OCI-LY1 (cell line): ENCODE measurements at regions not wholly inside any gene's neighbourhood (a gene's known extent, or its start where the extent isn't known, plus 50 kb on each side); places are given as distances from the start of the nearest gene placed in this dataset.

Source experiments
- H2AFZ ChIP-seq: fragments of 200-600 bp; sonication (generic), shearing (Covaris generic); 2 replicates; pipeline ENCODE4 v1.6.0; 2014; ENCODE audit warnings: antibody characterized with exemption, mild to moderate bottlenecking, low read length
- H3F3A ChIP-seq: fragments of 200-600 bp; sonication (generic), shearing (Covaris generic); 2 replicates; pipeline ENCODE4 v1.6.0; 2014; ENCODE audit warnings: mild to moderate bottlenecking, antibody characterized with exemption, low read length, moderate library complexity; ENCODE audit not compliant: insufficient read depth
- H3K27ac ChIP-seq: fragments of 200-600 bp; sonication (generic); 2 replicates; pipeline ENCODE4 v1.5.1; 2014; ENCODE audit warnings: low read length, mixed run types, mild to moderate bottlenecking, low read depth; ENCODE audit not compliant: poor library complexity, severe bottlenecking
- H3K27me3 ChIP-seq: fragments of 200-600 bp; sonication (generic); 2 replicates; pipeline ENCODE4 v1.6.0; 2014; ENCODE audit warnings: antibody characterized with exemption, mild to moderate bottlenecking, low read length, moderate library complexity; ENCODE audit not compliant: insufficient read depth
- H3K36me3 ChIP-seq: fragments of 200-600 bp; sonication (generic); 2 replicates; pipeline ENCODE4 v1.6.1; 2014; ENCODE audit warnings: mild to moderate bottlenecking, antibody characterized with exemption, low read length, moderate library complexity, mixed read lengths; ENCODE audit not compliant: insufficient read depth
- H3K4me1 ChIP-seq: fragments of 200-600 bp; sonication (generic); 2 replicates; pipeline ENCODE4 v1.5.1; 2014; ENCODE audit warnings: mild to moderate bottlenecking, low read length, moderate library complexity; ENCODE audit not compliant: insufficient read depth, severe bottlenecking
- H3K4me2 ChIP-seq: fragments of 200-600 bp; sonication (generic), shearing (Covaris generic); 2 replicates; pipeline ENCODE4 v1.6.1; 2014; ENCODE audit warnings: low read length
- H3K4me3 ChIP-seq: fragments of 200-600 bp; sonication (generic); 2 replicates; pipeline ENCODE4 v1.5.1; 2014; ENCODE audit warnings: low read length, low read depth, mild to moderate bottlenecking, mixed read lengths; ENCODE audit not compliant: poor library complexity, severe bottlenecking
- H3K79me2 ChIP-seq: fragments of 200-600 bp; shearing (Covaris generic); 2 replicates; pipeline ENCODE4 v1.6.1; 2016; ENCODE audit warnings: mixed run types, low read length, mixed read lengths; ENCODE audit not compliant: insufficient read depth
- H3K9ac ChIP-seq: fragments of 200-600 bp; sonication (generic), shearing (Covaris generic); 2 replicates; pipeline ENCODE4 v1.6.1; 2014; ENCODE audit warnings: mild to moderate bottlenecking, low read length, mixed read lengths
- H3K9me2 ChIP-seq: fragments of 200-600 bp; sonication (generic), shearing (Covaris generic); 2 replicates; pipeline ENCODE4 v1.6.1; 2014; ENCODE audit warnings: low read depth, mild to moderate bottlenecking, low read length, mixed read lengths
- H3K9me3 ChIP-seq: fragments of 200-600 bp; shearing (Covaris generic); 2 replicates; pipeline ENCODE4 v1.6.1; 2014; ENCODE audit warnings: low read length, mixed read lengths
- H4K20me1 ChIP-seq: fragments of 200-600 bp; sonication (generic), shearing (Covaris generic); 2 replicates; pipeline ENCODE4 v1.6.0; 2016; ENCODE audit warnings: mild to moderate bottlenecking, low read length; ENCODE audit not compliant: insufficient read depth
- EZH2 ChIP-seq: fragments of 200-600 bp; sonication (generic), shearing (Covaris generic); IDR thresholded peaks from 2 replicates; pipeline ENCODE4 v1.8.0; 2017; ENCODE audit warnings: borderline replicate concordance, mixed run types, mild to moderate bottlenecking, antibody characterized with exemption, low read length, moderate library complexity, mixed read lengths
- TF ChIP-seq, protein P1 (sequence below): fragments of 200-600 bp; sonication (generic), shearing (Covaris generic); IDR thresholded peaks from 2 replicates; pipeline ENCODE4 v1.5.1; 2017; ENCODE audit warnings: mild to moderate bottlenecking, antibody characterized with exemption, low read length, moderate library complexity, mixed read lengths

DNA sequence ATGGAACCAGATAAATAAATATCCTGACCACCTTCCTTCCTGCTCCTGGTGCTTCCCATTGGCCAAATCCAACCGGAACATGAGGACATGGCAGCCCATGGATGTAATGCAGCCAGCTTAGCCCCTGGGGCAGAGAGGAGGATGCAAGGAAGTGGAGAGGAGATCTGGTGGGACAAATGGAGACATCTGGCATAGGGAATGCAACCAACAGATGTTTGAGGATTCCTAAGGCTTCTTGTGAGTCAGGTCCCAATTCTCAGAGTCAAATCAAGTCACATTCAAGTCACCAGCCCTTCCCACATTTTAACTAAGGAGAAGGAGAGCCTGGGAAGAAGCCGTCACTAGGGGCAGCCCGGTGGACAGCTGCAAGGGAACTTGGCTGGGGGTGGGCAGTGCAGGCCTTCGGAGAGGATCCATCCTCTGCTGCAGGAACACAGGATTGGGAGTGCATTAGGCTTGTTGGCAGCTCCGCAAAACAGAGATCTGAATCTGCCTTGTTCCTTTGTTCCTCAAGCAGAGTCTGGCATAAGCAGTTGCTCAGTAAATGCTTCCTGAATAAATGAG lies 62.8 kb upstream of the HS3ST2 start:
- H4K20me1 ChIP-seq = no peaks in the 10 kb centered on the region
- no peaks in the 10 kb centered on the region for H3K36me3 ChIP-seq
- no peaks in the 10 kb centered on the region for H3K27me3 ChIP-seq
- H3K9me2 ChIP-seq = no peaks in the 10 kb centered on the region
- H3K79me2 ChIP-seq = no peaks in the 10 kb centered on the region
- no peak overlapping the region for H2AFZ ChIP-seq
- no peaks in the 10 kb centered on the region for H3K9me3 ChIP-seq
- no peaks in the 10 kb centered on the region for H3F3A ChIP-seq
- no peak overlapping the region for H3K27ac ChIP-seq
- no peak overlapping the region for H3K4me3 ChIP-seq
- H3K4me2 ChIP-seq = no peak overlapping the region
- H3K9ac ChIP-seq = no peak overlapping the region
- TF ChIP-seq, protein P1, sequence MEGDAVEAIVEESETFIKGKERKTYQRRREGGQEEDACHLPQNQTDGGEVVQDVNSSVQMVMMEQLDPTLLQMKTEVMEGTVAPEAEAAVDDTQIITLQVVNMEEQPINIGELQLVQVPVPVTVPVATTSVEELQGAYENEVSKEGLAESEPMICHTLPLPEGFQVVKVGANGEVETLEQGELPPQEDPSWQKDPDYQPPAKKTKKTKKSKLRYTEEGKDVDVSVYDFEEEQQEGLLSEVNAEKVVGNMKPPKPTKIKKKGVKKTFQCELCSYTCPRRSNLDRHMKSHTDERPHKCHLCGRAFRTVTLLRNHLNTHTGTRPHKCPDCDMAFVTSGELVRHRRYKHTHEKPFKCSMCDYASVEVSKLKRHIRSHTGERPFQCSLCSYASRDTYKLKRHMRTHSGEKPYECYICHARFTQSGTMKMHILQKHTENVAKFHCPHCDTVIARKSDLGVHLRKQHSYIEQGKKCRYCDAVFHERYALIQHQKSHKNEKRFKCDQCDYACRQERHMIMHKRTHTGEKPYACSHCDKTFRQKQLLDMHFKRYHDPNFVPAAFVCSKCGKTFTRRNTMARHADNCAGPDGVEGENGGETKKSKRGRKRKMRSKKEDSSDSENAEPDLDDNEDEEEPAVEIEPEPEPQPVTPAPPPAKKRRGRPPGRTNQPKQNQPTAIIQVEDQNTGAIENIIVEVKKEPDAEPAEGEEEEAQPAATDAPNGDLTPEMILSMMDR = no peak
- TF ChIP-seq EZH2 = no peak
- no peaks in the 10 kb centered on the region for H3K4me1 ChIP-seq

DNA sequence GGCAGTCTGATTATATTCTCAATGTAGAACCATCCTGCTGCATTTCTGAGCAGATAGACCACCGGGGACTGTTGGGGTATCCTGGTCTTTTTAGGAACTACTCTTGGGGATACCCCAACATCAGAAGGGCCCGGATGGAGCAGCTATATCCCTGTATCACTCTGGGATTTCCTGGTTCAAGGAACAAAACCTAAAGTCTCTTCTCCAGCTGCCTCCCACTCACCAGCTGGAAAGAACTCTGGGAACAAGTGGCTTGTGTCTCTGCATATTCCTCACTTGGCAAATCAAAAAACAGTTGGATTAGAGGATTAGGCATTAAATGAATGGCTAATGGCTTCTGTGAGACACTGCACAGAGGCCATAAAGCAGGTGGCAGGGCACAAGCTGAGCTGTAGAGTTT lies 62.3 kb upstream of the HS3ST2 start:
- no peaks in the 10 kb centered on the region for H3K4me1 ChIP-seq
- no peak overlapping the region for H3K9ac ChIP-seq
- H3K9me2 ChIP-seq = no peaks in the 10 kb centered on the region
- no peaks in the 10 kb centered on the region for H3K79me2 ChIP-seq
- H3K4me2 ChIP-seq = no peak overlapping the region
- H2AFZ ChIP-seq = no peak overlapping the region
- TF ChIP-seq EZH2 = no peak
- no peak overlapping the region for H3K4me3 ChIP-seq
- H3K27ac ChIP-seq = no peak overlapping the region
- no peaks in the 10 kb centered on the region for H3K9me3 ChIP-seq
- no peaks in the 10 kb centered on the region for H3K27me3 ChIP-seq
- no peaks in the 10 kb centered on the region for H3F3A ChIP-seq
- no peaks in the 10 kb centered on the region for H4K20me1 ChIP-seq
- no peaks in the 10 kb centered on the region for H3K36me3 ChIP-seq

DNA sequence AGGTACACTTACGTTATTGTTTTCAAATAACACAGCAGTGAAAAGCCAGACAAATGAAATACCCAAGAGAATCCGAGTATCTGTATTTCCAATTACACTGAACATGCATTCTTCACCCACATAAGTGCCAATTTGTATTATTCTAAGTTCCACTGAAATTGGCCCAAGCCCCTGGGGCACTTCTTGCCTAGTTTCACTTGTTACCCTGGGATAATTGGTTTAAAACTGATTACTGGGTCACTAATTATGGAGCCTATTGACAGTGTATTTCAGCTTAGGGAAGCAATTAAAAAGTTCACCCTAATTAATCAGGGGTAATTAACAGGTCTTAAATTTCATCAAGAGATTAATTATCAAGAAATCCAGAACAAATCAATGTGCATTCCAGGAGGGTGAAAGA lies 60.5 kb upstream of the HS3ST2 start:
- Histone ChIP-seq H3K27ac (no peak overlapping the region), H3K36me3 (no peaks in the 10 kb centered on the region), H4K20me1 (no peaks in the 10 kb centered on the region), H3K4me2 (no peak overlapping the region), H3K27me3 (no peaks in the 10 kb centered on the region), H3K79me2 (no peaks in the 10 kb centered on the region), H3K9me2 (no peaks in the 10 kb centered on the region), H3K9ac (no peak overlapping the region), H3K9me3 (no peaks in the 10 kb centered on the region), H3K4me3 (no peak overlapping the region), H3K4me1 (no peaks in the 10 kb centered on the region), H3F3A (no peaks in the 10 kb centered on the region), H2AFZ (no peak overlapping the region)
- TF ChIP-seq EZH2 = no peak
- TF ChIP-seq, protein P1 = no peak

DNA sequence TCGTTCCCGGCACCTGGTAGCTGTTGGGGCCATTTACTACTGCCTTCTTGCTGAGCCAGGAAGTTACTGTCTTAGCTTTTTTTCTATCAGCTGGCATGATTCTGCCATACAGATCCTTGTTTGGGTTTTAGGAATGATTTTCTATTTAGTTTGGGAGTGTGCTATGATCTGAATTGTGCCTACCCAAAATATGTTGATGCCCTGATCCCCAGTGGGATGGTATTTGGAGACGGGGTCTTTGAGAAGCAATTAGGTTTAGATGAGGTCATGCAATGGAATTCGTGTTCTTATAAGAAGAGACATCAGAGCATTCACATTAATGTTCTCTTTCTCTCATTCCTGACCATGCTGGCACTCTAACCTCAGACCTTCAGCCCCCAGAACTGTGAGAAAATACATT lies 59.4 kb upstream of the HS3ST2 start:
- H4K20me1 ChIP-seq = no peaks in the 10 kb centered on the region
- no peak overlapping the region for H2AFZ ChIP-seq
- H3K36me3 ChIP-seq = no peaks in the 10 kb centered on the region
- no peaks in the 10 kb centered on the region for H3F3A ChIP-seq
- H3K27ac ChIP-seq = no peak overlapping the region
- no peak overlapping the region for H3K4me3 ChIP-seq
- no peaks in the 10 kb centered on the region for H3K9me2 ChIP-seq
- no peak overlapping the region for H3K9ac ChIP-seq
- TF ChIP-seq, protein P1 = no peak
- no peak for TF ChIP-seq EZH2
- no peaks in the 10 kb centered on the region for H3K79me2 ChIP-seq
- no peak overlapping the region for H3K4me2 ChIP-seq
- H3K9me3 ChIP-seq = no peaks in the 10 kb centered on the region
- H3K27me3 ChIP-seq = no peaks in the 10 kb centered on the region
- no peaks in the 10 kb centered on the region for H3K4me1 ChIP-seq
